Left renal cortex interstitium (tissue), 4 donors: ENCODE measurements at regions not wholly inside any gene's neighbourhood (a gene's known extent, or its start where the extent isn't known, plus 50 kb on each side); places are given as distances from the start of the nearest gene placed in this dataset.
"Not testable (repeated sequence)": the region's sequence is repeated elsewhere in the genome, so short reads cannot be mapped to it uniquely, and the experiment has no call there.

ENCODE experiments used
- DNase-seq, 4 donors: peaks; one replicate each; pipeline ENCODE4 v3.0.0-alpha.2; 2013; ENCODE audit warnings: low read depth in 4 of 4, low spot score in 2 of 4, missing footprints in 1 of 4

GRCh38 chr1:228668553-228669241, 66.6 kb upstream of the RHOU start:
- DNase-seq, result no peak

- no peak for DNase-seq
These were observed 66.1 kb upstream of the RHOU start for GRCh38 chr1:228669242-228669585.

GRCh38 chr1:228681076-228681565, 54.2 kb upstream of the RHOU start:
- not testable (repeated sequence) for DNase-seq

- DNase-seq, result no peak
These were observed 51.9 kb upstream of the RHOU start for GRCh38 chr1:228683428-228683827.

GRCh38 chr1:228684607-228685006, 50.7 kb upstream of the RHOU start:
- no peak for DNase-seq

- no peak for DNase-seq
These were observed 50.1 kb upstream of the RHOU start for GRCh38 chr1:228685081-228685660.
